HG02870 (cell line): ENCODE measurements at regions not wholly inside any gene's neighbourhood (a gene's known extent, or its start where the extent isn't known, plus 50 kb on each side); places are given as distances from the start of the nearest gene placed in this dataset.
"Not testable (repeated sequence)": the region's sequence is repeated elsewhere in the genome, so short reads cannot be mapped to it uniquely, and the experiment has no call there.

Source experiments
- ATAC-seq: cut with Tn5 transposase; IDR thresholded peaks from one replicate; pipeline ENCODE4 v1.9.1; 2021; ENCODE audit warnings: mild to moderate bottlenecking, moderate library complexity; ENCODE audit not compliant: unreplicated experiment

DNA sequence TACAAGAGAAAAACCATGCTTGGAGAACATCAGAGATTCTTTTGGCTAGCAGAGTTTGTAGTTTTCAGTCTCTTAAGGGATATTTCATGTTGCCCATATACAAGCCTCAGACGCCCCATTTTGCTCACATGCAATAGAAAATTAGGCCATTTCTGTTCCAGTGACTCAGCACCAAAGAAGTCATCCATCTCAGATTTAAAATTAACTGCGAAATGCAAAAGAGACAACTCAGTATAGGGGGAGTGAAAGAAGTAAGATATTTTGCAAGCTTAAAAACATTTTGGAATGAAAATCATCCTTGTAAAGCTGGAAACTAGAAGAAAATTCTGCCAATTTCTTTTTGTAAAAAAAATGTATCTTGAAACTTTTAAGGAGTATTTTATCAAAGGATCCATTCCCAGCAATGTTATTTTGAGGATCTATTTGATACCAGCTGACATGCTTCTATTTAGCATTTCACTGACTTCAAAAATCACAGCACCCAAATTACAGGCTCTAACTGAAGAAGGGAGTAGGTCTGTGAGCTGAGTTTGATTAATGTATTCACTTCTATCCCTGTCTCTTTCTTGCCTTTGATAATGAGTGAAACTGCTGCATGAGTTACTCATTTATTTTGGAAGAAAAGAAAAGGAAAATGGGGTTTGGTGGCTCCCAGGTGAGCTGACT lies 223.7 kb upstream of the SULF2 start:
- no peak for ATAC-seq

GRCh38 chr20:48007351-48007750 lies 222.1 kb upstream of the SULF2 start:
- ATAC-seq, result no peak

DNA sequence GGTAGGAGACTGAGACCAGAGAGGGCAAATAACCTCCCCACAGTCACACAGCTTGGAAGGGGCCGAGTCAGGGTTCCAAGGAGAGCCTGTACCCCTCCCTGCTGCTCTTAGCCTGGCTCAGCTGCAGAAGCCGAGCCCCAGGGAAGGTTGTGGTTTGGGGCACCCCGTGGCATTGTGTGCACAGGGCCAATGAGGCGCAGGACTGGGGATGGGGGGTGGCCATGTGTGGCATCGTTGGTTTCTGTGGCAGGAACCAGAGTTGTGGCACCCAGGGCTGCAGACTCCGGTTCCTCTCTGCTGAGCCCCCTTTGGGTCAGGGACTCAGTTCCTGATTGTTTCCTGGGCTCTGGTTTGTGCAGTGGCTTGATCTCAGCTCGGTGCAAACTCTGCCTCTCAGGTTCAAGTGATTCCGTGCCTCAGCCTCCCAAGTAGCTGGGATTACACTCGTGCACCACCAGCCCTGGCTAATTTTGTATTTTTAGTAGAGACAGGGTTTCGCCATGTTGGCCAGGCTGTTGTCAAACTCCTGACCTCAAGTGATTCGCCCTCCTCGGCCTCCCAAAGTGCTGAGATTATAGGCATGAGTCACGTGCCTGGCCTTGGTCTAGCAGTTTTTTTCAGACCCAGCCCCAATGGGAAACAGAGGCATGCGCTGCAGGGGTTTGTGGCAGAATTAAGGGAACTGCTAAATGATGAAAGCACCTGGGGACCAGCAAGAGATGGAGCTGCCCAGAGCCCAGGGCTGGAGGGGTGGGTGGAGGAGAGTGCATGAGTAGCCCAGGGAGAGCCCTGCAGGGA lies 221.0 kb upstream of the SULF2 start:
- ATAC-seq, result no peak

GRCh38 chr20:48003021-48003420 lies 217.7 kb upstream of the SULF2 start:
- ATAC-seq, result no peak

DNA sequence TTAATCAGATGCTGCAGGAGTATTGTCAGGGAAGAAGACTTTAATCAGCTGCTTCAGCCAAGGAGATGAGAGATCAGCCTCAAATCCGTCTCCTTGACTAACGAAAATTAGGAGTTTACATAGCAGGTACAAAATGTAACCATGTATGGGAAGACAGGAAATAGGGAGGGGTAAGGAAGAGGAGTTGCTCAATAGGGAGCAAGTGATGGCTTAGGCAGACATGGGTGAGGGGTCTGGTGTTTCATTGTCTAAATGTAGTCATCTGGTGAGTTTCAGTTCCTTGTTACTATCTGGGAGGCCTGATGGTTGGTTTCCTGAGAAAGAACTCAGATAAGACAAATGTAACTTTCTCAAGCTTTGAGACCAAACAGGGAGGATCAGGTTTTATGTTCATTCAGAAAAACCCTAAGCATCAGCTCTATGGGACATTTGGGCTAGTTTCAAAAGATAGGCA lies 217.3 kb upstream of the SULF2 start:
- ATAC-seq, result peak; percentile 83

DNA sequence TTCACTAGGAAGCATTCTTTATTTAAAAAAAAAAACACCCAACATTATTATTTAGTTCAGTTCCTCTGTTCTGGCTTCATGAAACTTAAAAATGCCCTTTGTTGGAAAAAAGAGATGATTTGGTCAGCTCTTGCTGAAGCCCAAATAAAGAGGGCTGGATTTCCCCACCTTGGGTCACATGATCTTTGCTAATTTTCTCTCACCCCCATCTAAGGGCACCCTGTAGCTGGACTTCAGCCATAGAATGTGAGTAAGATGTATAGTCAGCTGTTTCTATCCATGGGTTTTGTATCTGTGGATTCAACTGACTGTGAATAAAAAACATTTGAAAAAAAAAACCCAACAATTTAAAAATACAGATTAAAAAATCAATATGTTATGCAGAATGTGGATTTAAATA lies 213.9 kb upstream of the SULF2 start:
- ATAC-seq, result no peak

DNA sequence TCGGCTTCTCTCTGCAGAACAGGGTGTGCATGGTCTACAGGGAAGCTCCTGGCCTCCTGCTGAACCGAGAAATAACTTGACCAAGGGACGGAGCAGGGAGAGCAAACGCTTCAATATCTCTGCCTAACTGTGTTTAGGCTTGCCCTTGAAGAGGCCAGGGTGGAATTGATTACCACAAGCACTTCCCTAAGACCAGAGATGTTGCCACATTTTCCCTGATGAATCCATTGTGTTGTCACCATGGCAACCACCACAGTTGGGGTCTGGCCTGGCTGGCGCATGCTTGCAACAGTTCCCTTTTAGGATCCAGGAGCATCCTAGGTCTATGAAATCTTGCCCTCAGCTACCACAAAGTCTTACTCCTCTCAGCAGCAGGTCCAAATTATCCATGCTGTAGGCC lies 213.5 kb upstream of the SULF2 start:
- no peak for ATAC-seq

DNA sequence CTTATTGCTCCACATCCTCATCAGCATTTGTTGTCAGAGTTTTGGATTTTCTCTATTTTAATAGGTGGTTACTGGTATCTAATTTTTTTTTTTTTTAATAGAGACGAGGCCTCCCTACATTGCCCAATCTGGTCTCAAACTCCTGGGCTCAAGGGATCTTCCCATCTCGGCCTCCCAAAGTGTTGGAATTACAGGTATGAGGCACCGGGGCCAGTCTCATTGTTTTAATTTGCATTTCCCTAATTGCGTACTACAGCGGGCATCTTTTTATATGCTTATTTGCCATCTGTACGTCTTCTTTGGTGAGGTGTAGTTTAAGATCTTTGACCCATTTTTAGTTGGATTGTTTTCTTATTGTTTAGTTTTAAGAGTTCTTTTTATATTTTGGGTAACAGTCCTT lies 210.4 kb upstream of the SULF2 start:
- no peak for ATAC-seq

GRCh38 chr20:47993817-47994216 lies 208.5 kb upstream of the SULF2 start:
- ATAC-seq, result no peak

DNA sequence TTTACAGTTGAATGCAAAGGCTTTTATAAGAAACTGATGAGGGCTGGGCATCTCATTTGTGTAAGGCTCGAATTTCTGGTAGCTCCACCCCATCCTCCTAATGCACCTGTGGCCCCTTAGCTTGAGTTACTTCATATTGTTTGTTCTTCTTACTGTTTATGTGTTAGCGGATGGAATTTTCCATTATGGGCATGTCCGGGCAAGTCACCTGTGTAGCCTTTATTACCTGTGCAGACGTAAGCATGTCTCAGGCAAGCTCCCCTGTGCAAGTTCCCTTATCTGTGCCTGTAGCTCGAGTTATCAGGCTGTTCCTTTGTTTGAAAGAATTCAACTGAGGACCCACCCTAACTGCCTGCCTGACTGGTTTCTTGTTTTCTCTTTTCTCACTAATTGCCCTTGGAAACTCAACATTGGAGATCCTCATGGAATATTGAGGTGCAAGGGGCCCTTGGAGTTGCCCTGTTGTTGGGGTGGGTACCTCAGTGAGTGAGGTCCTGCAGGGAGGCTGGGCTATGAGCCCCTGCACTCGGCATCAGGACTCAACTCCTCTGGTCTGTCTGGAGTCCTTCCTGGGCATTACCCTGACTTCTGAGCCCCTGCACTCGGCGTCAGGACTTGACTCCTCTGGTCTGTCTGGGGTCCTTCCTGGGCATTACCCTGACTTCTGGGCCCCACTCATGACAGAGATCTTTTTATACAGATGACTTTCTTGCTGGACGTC lies 207.9 kb upstream of the SULF2 start:
- no peak for ATAC-seq

DNA sequence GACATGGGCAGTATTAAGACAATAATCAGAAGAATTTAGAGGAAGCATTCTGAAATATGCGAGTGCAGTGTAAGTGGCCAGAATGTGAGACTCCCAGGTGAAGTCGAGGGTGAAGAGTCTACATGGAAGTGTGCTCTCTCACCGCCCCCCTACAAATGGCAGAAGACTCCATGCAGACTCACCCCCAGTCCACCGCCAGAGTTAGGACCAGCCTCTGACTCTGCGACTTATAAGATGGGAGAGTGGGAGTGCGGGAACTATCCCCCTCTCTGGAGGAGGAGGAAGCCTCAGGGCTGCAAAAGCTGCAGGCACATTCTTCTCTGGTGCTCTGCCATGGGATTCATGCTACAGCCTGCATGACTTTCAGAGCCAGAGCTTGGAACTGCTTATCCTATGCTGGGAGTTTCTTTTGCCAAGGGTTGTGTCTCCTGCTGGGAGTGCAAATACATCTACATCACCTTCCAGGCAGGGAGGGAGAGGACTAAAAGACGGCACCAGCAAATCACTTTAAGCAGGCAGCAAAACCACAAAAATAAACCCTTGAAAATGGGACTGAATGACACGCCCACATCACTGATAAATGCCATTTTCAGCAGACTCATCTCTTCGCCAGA lies 206.7 kb upstream of the SULF2 start:
- ATAC-seq, result no peak

- ATAC-seq, result no peak
These were observed 205.3 kb upstream of the SULF2 start for GRCh38 chr20:47990507-47991150.

- no peak for ATAC-seq
These were observed 204.7 kb upstream of the SULF2 start for GRCh38 chr20:47989957-47990356.

DNA sequence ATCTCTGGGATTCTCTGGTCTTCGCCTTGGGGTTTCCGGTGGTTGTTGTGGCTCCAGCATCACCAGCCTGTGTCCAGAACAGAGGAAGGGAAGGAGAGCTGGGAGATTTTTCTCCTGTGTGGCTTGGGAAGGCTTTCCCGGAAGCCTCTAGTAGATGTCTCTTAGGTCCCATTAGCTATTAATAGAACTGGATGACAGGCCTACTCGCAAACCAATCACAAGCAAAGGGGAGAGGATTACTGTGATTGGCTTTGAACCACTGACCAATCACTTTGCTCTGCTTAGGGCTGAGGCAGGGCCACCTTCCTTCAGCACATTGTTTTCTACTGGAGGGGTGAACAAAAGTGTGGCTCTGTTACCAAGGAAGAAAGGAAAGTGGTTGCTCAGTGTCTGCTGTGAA lies 203.4 kb upstream of the SULF2 start:
- no peak for ATAC-seq

- no peak for ATAC-seq
These were observed 200.0 kb upstream of the SULF2 start for GRCh38 chr20:47985092-47985850.

GRCh38 chr20:47984437-47984836 lies 199.2 kb upstream of the SULF2 start:
- no peak for ATAC-seq

DNA sequence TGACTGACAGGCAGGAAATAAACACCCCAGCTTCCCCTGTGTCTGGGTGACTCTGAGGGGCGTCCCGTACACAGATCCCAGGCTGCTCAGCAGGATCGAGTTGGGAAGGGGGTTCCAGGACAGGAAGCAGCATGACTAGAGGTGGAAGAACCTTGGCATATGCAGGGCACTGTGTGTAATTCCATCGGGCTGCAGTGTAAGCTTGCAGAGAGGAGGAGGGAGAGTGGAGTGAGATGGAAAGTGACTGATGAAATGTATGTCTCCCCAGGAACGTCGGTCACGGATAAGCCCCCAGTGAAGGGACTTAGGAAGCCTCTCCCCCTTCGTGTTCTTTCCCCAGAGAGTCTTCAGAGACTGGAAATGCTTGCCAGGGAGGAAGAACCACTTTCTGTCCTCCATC lies 198.4 kb upstream of the SULF2 start:
- ATAC-seq, result not testable (repeated sequence)

DNA sequence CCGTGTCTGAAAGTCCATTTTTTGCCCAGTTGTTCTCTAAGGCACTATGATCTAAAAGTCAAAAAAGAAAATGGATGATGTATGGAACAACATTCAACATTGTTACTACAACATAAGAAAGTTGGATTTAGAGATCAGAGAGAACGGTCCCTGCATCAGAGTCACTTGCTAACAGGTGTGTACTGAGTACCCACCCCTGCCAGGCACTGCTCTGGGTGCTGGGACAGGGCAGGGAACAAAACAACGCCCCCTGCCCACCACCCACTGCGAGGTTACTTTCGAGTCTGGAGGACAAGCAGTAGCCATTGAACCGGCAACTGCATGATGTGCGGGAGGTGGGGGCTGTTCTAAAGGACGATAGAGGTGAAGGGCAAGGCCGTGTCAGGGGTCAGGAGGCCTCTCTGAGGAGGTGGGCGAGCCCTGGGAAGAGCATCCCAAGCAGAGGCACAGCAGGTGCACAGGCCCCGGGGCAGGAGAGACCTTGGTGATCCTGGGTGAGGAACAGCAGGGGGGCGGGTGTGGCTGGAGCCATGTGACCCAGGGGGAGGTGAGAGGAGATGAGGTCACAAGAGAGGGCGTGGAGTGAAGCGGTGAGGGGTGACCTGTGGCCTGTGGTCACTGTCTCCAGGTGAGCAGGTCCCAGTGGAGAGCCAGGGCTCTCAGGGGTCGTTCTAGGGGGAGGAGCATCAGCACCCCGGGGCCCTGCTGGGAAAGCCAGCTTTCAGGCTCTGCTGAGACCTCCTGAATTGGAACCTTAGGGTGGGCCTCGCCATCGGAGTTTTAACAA lies 197.5 kb upstream of the SULF2 start:
- ATAC-seq, result no peak

GRCh38 chr20:47981222-47981621 lies 195.9 kb upstream of the SULF2 start:
- no peak for ATAC-seq
